ENCODE measurements at regions not wholly inside any gene's neighbourhood (a gene's known extent, or its start where the extent isn't known, plus 50 kb on each side); places are given as distances from the start of the nearest gene placed in this dataset.
"Not testable (repeated sequence)": the region's sequence is repeated elsewhere in the genome, so short reads cannot be mapped to it uniquely, and the experiment has no call there.

- not testable (repeated sequence) for H3K27ac Mint-ChIP-seq; H3K4me3 Mint-ChIP-seq; H3K4me1 Mint-ChIP-seq (ENCODE audit: unreplicated experiment); H3K9me3 Mint-ChIP-seq; DNase-seq (ENCODE audit: extremely low spot score, unreplicated experiment); H3K36me3 Mint-ChIP-seq
- peaks cover 21% of the 10 kb centered on the region for H3K27me3 Mint-ChIP-seq
These were observed 106.1 kb downstream of the CHD1L start for GRCh38 chr1:147348592-147348991.

DNA sequence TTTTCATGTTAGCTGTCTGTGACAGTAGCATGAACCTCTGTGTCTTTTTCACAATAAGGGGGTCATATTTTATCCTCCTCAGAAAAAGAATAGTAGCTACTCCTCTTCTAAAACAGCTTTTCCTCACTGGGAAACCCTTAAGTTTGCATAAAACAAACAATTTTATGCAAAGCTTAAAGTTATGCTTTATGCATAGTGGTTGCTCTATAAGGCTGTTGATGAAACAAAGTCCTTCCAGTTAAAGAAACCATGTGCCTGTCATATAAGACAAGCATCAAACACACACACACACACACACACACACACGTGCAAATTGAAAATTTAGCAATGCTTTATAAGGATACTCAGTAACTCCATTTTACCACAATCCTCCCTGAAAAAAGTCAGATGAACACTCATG is 107.0 kb downstream of the CHD1L start:
- TF ChIP-seq, protein P1, sequence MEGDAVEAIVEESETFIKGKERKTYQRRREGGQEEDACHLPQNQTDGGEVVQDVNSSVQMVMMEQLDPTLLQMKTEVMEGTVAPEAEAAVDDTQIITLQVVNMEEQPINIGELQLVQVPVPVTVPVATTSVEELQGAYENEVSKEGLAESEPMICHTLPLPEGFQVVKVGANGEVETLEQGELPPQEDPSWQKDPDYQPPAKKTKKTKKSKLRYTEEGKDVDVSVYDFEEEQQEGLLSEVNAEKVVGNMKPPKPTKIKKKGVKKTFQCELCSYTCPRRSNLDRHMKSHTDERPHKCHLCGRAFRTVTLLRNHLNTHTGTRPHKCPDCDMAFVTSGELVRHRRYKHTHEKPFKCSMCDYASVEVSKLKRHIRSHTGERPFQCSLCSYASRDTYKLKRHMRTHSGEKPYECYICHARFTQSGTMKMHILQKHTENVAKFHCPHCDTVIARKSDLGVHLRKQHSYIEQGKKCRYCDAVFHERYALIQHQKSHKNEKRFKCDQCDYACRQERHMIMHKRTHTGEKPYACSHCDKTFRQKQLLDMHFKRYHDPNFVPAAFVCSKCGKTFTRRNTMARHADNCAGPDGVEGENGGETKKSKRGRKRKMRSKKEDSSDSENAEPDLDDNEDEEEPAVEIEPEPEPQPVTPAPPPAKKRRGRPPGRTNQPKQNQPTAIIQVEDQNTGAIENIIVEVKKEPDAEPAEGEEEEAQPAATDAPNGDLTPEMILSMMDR (conservative IDR thresholded peaks at IDR 0.05): no peak

DNA sequence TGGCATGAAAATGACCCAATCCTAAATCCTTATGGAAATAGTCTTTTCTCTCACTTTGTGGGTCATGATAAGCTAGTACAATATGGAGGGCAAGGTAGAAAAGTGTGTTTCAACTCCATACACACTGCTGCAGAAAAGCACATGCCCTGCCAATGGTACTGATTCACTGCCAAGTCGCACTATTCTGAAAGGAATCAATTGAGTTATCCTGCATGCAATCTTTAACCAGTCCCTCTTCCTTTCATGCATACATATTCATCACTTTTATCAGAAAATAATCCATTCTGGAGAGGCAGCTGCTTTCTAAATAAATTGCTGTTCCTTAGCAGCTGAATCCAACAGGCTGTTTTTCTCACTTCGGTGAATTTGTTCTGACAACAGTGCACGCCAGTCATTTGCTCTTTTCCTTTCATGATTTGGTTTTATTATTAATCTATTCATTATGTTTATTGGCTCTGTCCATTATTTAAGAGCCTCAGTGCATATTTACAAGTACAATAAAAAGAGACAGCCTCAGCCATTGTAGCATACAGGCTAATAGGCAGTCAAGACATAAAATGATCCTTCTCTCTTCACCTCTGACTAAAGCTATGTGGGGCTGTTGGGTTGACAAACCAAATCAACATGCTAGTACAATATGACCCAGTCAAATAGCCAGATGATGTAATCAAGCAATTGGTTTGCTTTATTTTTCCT is 108.8 kb downstream of the CHD1L start:
- peaks cover 10% of the 10 kb centered on the region for H3K27me3 Mint-ChIP-seq
- no peak overlapping the region for H3K27ac Mint-ChIP-seq
- no peaks in the 10 kb centered on the region for H3K36me3 Mint-ChIP-seq
- H3K4me3 Mint-ChIP-seq: no peak overlapping the region
- H3K4me1 Mint-ChIP-seq (ENCODE audit: unreplicated experiment): no peaks in the 10 kb centered on the region
- DNase-seq (ENCODE audit: extremely low spot score, unreplicated experiment): no peak
- no peaks in the 10 kb centered on the region for H3K9me3 Mint-ChIP-seq
- TF ChIP-seq, protein P1 (conservative IDR thresholded peaks at IDR 0.05): no peak

More for the DNA sequence above, 107.0 kb downstream of the CHD1L start:
- Mint-ChIP-seq H3K4me1 (ENCODE audit: unreplicated experiment) (no peaks in the 10 kb centered on the region), H3K27ac (no peak overlapping the region), H3K4me3 (no peak overlapping the region), H3K9me3 (no peaks in the 10 kb centered on the region), H3K36me3 (no peaks in the 10 kb centered on the region), H3K27me3 (peaks cover 16% of the 10 kb centered on the region)
- DNase-seq (ENCODE audit: extremely low spot score, unreplicated experiment): no peak

GRCh38 chr1:147377263-147378246 is 135.1 kb downstream of the CHD1L start:
- no peaks in the 10 kb centered on the region for H3K9me3 Mint-ChIP-seq
- TF ChIP-seq, protein P1 (conservative IDR thresholded peaks at IDR 0.05): no peak
- H3K36me3 Mint-ChIP-seq: no peaks in the 10 kb centered on the region
- no peak for DNase-seq (ENCODE audit: extremely low spot score, unreplicated experiment)
- H3K4me3 Mint-ChIP-seq: no peak overlapping the region
- H3K27ac Mint-ChIP-seq: no peak overlapping the region
- no peaks in the 10 kb centered on the region for H3K27me3 Mint-ChIP-seq
- H3K4me1 Mint-ChIP-seq (ENCODE audit: unreplicated experiment): peaks cover 4% of the 10 kb centered on the region

GRCh38 chr1:147379889-147380288 is 137.4 kb downstream of the CHD1L start:
- Mint-ChIP-seq H3K4me1 (ENCODE audit: unreplicated experiment) (peaks cover 4% of the 10 kb centered on the region), H3K4me3 (no peak overlapping the region), H3K9me3 (no peaks in the 10 kb centered on the region), H3K27ac (no peak overlapping the region), H3K27me3 (peaks cover 6% of the 10 kb centered on the region), H3K36me3 (no peaks in the 10 kb centered on the region)
- TF ChIP-seq, protein P1 (conservative IDR thresholded peaks at IDR 0.05): no peak
- DNase-seq (ENCODE audit: extremely low spot score, unreplicated experiment): no peak

- no peak overlapping the region for H3K4me3 Mint-ChIP-seq
- TF ChIP-seq, protein P1 (conservative IDR thresholded peaks at IDR 0.05): no peak
- peaks cover 12% of the 10 kb centered on the region for H3K27me3 Mint-ChIP-seq
- H3K4me1 Mint-ChIP-seq (ENCODE audit: unreplicated experiment): no peaks in the 10 kb centered on the region
- no peak for DNase-seq (ENCODE audit: extremely low spot score, unreplicated experiment)
- H3K36me3 Mint-ChIP-seq: no peaks in the 10 kb centered on the region
- no peaks in the 10 kb centered on the region for H3K9me3 Mint-ChIP-seq
- no peak overlapping the region for H3K27ac Mint-ChIP-seq
These were observed 142.3 kb downstream of the CHD1L start for GRCh38 chr1:147384804-147385203.

Data from type B pancreatic cell (in vitro differentiated cells).